ENCODE measurements at regions not wholly inside any gene's neighbourhood (a gene's known extent, or its start where the extent isn't known, plus 50 kb on each side); places are given as distances from the start of the nearest gene placed in this dataset.

- Histone ChIP-seq H2AFZ (ENCODE audit: low read length) (no peak overlapping the region), H3K4me1 (ENCODE audit: low read length) (no peaks in the 10 kb centered on the region; the same call in 1 of the 2 replicates), H3K9me2 (replicated peaks; ENCODE audit: insufficient read depth, low read length) (no peaks in the 10 kb centered on the region), H3K4me2 (ENCODE audit: low read depth, low read length) (no peak overlapping the region), H3K79me2 (ENCODE audit: low read length) (no peaks in the 10 kb centered on the region), H4K20me1 (ENCODE audit: insufficient read depth, low read length) (no peaks in the 10 kb centered on the region), H3K27me3 (replicated peaks; ENCODE audit: insufficient read depth, low read length) (no peaks in the 10 kb centered on the region), H3K27ac (ENCODE audit: low read length) (no peak overlapping the region), H3K9ac (ENCODE audit: low read length) (no peak overlapping the region), H3K9me3 (replicated peaks; ENCODE audit: insufficient read depth, low read length) (no peaks in the 10 kb centered on the region), H3K4me3 (ENCODE audit: low read length) (no peak overlapping the region), H3F3A (ENCODE audit: insufficient read depth, low read length) (no peaks in the 10 kb centered on the region), H3K36me3 (replicated peaks; ENCODE audit: insufficient read depth, low read length) (no peaks in the 10 kb centered on the region)
- no peak for TF ChIP-seq EZH2phosphoT487 (IDR thresholded peaks at IDR 0.05; ENCODE audit: low read length)
- no peak for TF ChIP-seq EZH2 (optimal IDR thresholded peaks at IDR 0.05; ENCODE audit: low read depth, low read length)
- TF ChIP-seq CTCF (IDR thresholded peaks at IDR 0.05; ENCODE audit: low read length), result no peak
- DNase-seq, result no peak
Observed at GRCh38 chr16:16857603-16858283, 478.8 kb downstream of the NPIPA7 start.

GRCh38 chr16:16861546-16861945 is 482.6 kb downstream of the NPIPA7 start:
- H2AFZ ChIP-seq (ENCODE audit: low read length), result no peak overlapping the region
- no peaks in the 10 kb centered on the region for H3K79me2 ChIP-seq (ENCODE audit: low read length)
- H3K36me3 ChIP-seq (replicated peaks; ENCODE audit: insufficient read depth, low read length), result no peaks in the 10 kb centered on the region
- H3K9me2 ChIP-seq (replicated peaks; ENCODE audit: insufficient read depth, low read length), result no peaks in the 10 kb centered on the region
- H3K4me2 ChIP-seq (ENCODE audit: low read depth, low read length), result no peak overlapping the region
- no peaks in the 10 kb centered on the region for H3K9me3 ChIP-seq (replicated peaks; ENCODE audit: insufficient read depth, low read length)
- no peak overlapping the region for H3K27ac ChIP-seq (ENCODE audit: low read length)
- H4K20me1 ChIP-seq (ENCODE audit: insufficient read depth, low read length), result no peaks in the 10 kb centered on the region
- H3F3A ChIP-seq (ENCODE audit: insufficient read depth, low read length), result no peaks in the 10 kb centered on the region
- TF ChIP-seq CTCF (IDR thresholded peaks at IDR 0.05; ENCODE audit: low read length) (peak; percentile 83), EZH2 (optimal IDR thresholded peaks at IDR 0.05; ENCODE audit: low read depth, low read length) (no peak)
- no peak overlapping the region for H3K9ac ChIP-seq (ENCODE audit: low read length)
- peak; percentile 81 for DNase-seq
- H3K4me3 ChIP-seq (ENCODE audit: low read length), result no peak overlapping the region
- H3K27me3 ChIP-seq (replicated peaks; ENCODE audit: insufficient read depth, low read length), result no peaks in the 10 kb centered on the region
- no peaks in the 10 kb centered on the region; the same call in 1 of the 2 replicates for H3K4me1 ChIP-seq (ENCODE audit: low read length)

- Histone ChIP-seq H3K9ac (ENCODE audit: low read length) (no peak overlapping the region), H3K9me2 (replicated peaks; ENCODE audit: insufficient read depth, low read length) (no peaks in the 10 kb centered on the region), H3F3A (ENCODE audit: insufficient read depth, low read length) (no peaks in the 10 kb centered on the region), H2AFZ (ENCODE audit: low read length) (no peak overlapping the region), H3K4me1 (ENCODE audit: low read length) (no peaks in the 10 kb centered on the region; the same call in 1 of the 2 replicates), H3K4me3 (ENCODE audit: low read length) (no peak overlapping the region), H3K79me2 (ENCODE audit: low read length) (no peaks in the 10 kb centered on the region), H3K9me3 (replicated peaks; ENCODE audit: insufficient read depth, low read length) (no peaks in the 10 kb centered on the region), H3K4me2 (ENCODE audit: low read depth, low read length) (no peak overlapping the region), H3K27ac (ENCODE audit: low read length) (no peak overlapping the region), H3K36me3 (replicated peaks; ENCODE audit: insufficient read depth, low read length) (no peaks in the 10 kb centered on the region), H3K27me3 (replicated peaks; ENCODE audit: insufficient read depth, low read length) (no peaks in the 10 kb centered on the region), H4K20me1 (ENCODE audit: insufficient read depth, low read length) (no peaks in the 10 kb centered on the region)
- TF ChIP-seq EZH2phosphoT487 (IDR thresholded peaks at IDR 0.05; ENCODE audit: low read length), result no peak
- TF ChIP-seq EZH2 (optimal IDR thresholded peaks at IDR 0.05; ENCODE audit: low read depth, low read length), result no peak
- no peak for TF ChIP-seq CTCF (IDR thresholded peaks at IDR 0.05; ENCODE audit: low read length)
- no peak for DNase-seq
Observed at GRCh38 chr16:16863672-16864071, 484.7 kb downstream of the NPIPA7 start.
